Activated CD8-positive, alpha-beta T cell treated with anti-CD3 and anti-CD28 coated beads for 36 hours (primary cell): ENCODE measurements at regions not wholly inside any gene's neighbourhood (a gene's known extent, or its start where the extent isn't known, plus 50 kb on each side); places are given as distances from the start of the nearest gene placed in this dataset.

Experiments
- ATAC-seq: fragments of 200-7000 bp; cut with Tn5 transposase; one replicate; pipeline ENCODE4 v1.10.0; 2021; ENCODE audit warnings: mild to moderate bottlenecking, moderate library complexity
- CTCF ChIA-PET: fragments of 350-600 bp; sonication (Branson Sonifier 250); formaldehyde crosslinking; loops from one replicate; lab custom pipeline; 2021; ENCODE audit warnings: antibody characterized with exemption; lab: Charles Lee
- POLR2A ChIA-PET: fragments of 350-600 bp; sonication (Branson Sonifier 250); formaldehyde crosslinking; loops from one replicate; lab custom pipeline; 2021; ENCODE audit warnings: antibody characterized with exemption; lab: Charles Lee
- DNase-seq: peaks from one replicate; pipeline ENCODE4 v3.0.0-alpha.2; 2020
- H3K27ac Mint-ChIP-seq: one replicate; pipeline ENCODE4 v1.8.0; 2021; ENCODE audit warnings: mild to moderate bottlenecking, mixed read lengths
- H3K27me3 Mint-ChIP-seq: one replicate; pipeline ENCODE4 v1.8.0; 2021; ENCODE audit warnings: mixed read lengths
- H3K36me3 Mint-ChIP-seq: one replicate; pipeline ENCODE4 v1.8.0; 2021; ENCODE audit warnings: low read depth, mixed read lengths
- H3K4me1 Mint-ChIP-seq: one replicate; pipeline ENCODE4 v1.8.0; 2021; ENCODE audit warnings: low read depth, mixed read lengths
- H3K4me3 Mint-ChIP-seq: one replicate; pipeline ENCODE4 v1.8.0; 2021; ENCODE audit warnings: mild to moderate bottlenecking, moderate library complexity, mixed read lengths
- H3K9me3 Mint-ChIP-seq: one replicate; pipeline ENCODE4 v1.8.0; 2021; ENCODE audit warnings: mixed read lengths
- intact Hi-C: fragments of 100-400 bp; cut with micrococcal nuclease; formaldehyde crosslinking; loops from one replicate; pipeline ENCODE4 v1.10.0; 2022
- TF ChIP-seq, protein P1 (sequence below): fragments of 200-600 bp; IDR thresholded peaks from one replicate; pipeline ENCODE4 v1.8.0; 2022; ENCODE audit warnings: antibody characterized with exemption, mild to moderate bottlenecking

GRCh38 chr2:65870826-65871225 is 438.4 kb upstream of the SPRED2 start:
- intact Hi-C loops, result no loop called here
- no peak for ATAC-seq
- Mint-ChIP-seq H3K36me3 (no peaks in the 10 kb centered on the region), H3K4me1 (no peaks in the 10 kb centered on the region), H3K27me3 (peaks cover 2% of the 10 kb centered on the region), H3K9me3 (no peaks in the 10 kb centered on the region), H3K4me3 (no peak overlapping the region), H3K27ac (no peak overlapping the region)
- ChIA-PET CTCF (no interaction called here), POLR2A (no interaction called here)
- DNase-seq, result no peak
- TF ChIP-seq, protein P1, sequence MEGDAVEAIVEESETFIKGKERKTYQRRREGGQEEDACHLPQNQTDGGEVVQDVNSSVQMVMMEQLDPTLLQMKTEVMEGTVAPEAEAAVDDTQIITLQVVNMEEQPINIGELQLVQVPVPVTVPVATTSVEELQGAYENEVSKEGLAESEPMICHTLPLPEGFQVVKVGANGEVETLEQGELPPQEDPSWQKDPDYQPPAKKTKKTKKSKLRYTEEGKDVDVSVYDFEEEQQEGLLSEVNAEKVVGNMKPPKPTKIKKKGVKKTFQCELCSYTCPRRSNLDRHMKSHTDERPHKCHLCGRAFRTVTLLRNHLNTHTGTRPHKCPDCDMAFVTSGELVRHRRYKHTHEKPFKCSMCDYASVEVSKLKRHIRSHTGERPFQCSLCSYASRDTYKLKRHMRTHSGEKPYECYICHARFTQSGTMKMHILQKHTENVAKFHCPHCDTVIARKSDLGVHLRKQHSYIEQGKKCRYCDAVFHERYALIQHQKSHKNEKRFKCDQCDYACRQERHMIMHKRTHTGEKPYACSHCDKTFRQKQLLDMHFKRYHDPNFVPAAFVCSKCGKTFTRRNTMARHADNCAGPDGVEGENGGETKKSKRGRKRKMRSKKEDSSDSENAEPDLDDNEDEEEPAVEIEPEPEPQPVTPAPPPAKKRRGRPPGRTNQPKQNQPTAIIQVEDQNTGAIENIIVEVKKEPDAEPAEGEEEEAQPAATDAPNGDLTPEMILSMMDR, result no peak

GRCh38 chr2:65869296-65869695 is 436.9 kb upstream of the SPRED2 start:
- POLR2A ChIA-PET, result no interaction called here
- ATAC-seq (no peak), DNase-seq (no peak)
- Mint-ChIP-seq H3K36me3 (no peaks in the 10 kb centered on the region), H3K4me1 (no peaks in the 10 kb centered on the region), H3K27ac (no peak overlapping the region), H3K27me3 (peaks cover 2% of the 10 kb centered on the region), H3K9me3 (no peaks in the 10 kb centered on the region), H3K4me3 (no peak overlapping the region)
- CTCF ChIA-PET, result no interaction called here
- intact Hi-C loops, result no loop called here
- TF ChIP-seq, protein P1, result no peak

DNA sequence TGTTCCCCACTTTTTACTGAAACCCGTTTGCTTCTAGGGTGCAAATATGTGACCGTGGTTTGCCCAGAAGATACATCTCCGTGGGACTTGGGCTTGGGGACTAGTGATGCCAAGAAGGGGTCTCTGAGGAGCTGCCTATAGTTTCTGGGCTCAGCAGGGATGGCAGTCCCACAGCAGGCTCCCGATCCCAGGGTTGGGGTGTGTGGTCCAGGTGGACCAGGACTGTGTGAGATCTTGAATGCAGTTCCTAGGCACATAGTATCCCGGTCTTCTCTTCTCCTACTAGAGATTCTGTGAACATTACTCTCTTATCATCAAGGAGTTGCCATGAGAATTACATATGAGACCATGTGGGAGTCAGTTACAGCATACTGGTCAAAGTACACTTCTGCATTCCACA is 435.8 kb upstream of the SPRED2 start:
- H3K36me3 Mint-ChIP-seq, result no peaks in the 10 kb centered on the region
- H3K27ac Mint-ChIP-seq, result no peak overlapping the region
- ATAC-seq (no peak), DNase-seq (no peak)
- no peaks in the 10 kb centered on the region for H3K9me3 Mint-ChIP-seq
- TF ChIP-seq, protein P1, result no peak
- H3K4me3 Mint-ChIP-seq, result no peak overlapping the region
- H3K4me1 Mint-ChIP-seq, result no peaks in the 10 kb centered on the region
- peaks cover 2% of the 10 kb centered on the region for H3K27me3 Mint-ChIP-seq
- intact Hi-C loops, result no loop called here
- ChIA-PET CTCF (no interaction called here), POLR2A (no interaction called here)

DNA sequence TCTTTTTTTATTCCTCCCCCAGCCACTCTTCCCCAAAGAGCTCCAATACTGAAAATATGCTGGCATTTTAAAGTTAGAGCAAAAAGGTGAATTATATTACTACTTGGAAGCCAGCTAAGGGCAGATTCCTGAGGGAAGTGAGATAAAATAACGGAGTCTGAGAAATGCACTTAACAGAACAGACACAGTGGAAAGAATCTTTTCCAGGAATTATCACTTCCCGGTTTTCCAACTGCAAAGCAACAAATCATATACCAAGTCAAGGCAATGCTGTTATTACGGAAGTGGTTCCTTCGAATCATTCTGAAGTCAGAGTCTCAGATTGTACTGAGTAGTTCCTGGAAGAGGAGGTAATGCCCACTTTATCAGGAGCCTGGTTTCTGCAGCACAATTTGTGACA is 435.0 kb upstream of the SPRED2 start:
- CTCF ChIA-PET, result no interaction called here
- DNase-seq (no peak), ATAC-seq (no peak)
- POLR2A ChIA-PET, result no interaction called here
- Mint-ChIP-seq H3K27me3 (peaks cover 2% of the 10 kb centered on the region), H3K27ac (no peak overlapping the region), H3K9me3 (no peaks in the 10 kb centered on the region), H3K36me3 (no peaks in the 10 kb centered on the region), H3K4me1 (no peaks in the 10 kb centered on the region), H3K4me3 (no peak overlapping the region)
- intact Hi-C loops, result no loop called here
- TF ChIP-seq, protein P1, result no peak

- H3K4me3 Mint-ChIP-seq, result no peak overlapping the region
- H3K4me1 Mint-ChIP-seq, result no peaks in the 10 kb centered on the region
- H3K27me3 Mint-ChIP-seq, result peaks cover 2% of the 10 kb centered on the region
- POLR2A ChIA-PET, result no interaction called here
- H3K9me3 Mint-ChIP-seq, result no peaks in the 10 kb centered on the region
- ATAC-seq (no peak), DNase-seq (no peak)
- TF ChIP-seq, protein P1, result no peak
- intact Hi-C loops, result no loop called here
- CTCF ChIA-PET, result no interaction called here
- H3K27ac Mint-ChIP-seq, result no peak overlapping the region
- H3K36me3 Mint-ChIP-seq, result no peaks in the 10 kb centered on the region
These were observed 433.7 kb upstream of the SPRED2 start for GRCh38 chr2:65866148-65866547.
